K562 (cell line): ENCODE measurements at regions not wholly inside any gene's neighbourhood (a gene's known extent, or its start where the extent isn't known, plus 50 kb on each side); places are given as distances from the start of the nearest gene placed in this dataset.

Experiments used
- ATAC-seq: fragments of 200-7000 bp; cut with Tn5 transposase; 3 replicates; pipeline ENCODE4 v1.9.1; 2020; ENCODE audit warnings: moderate library complexity
- BruUV-seq: library from RNA; stranded (reverse); fragments of 400-500 nt; replicated peaks from 2 replicates; lab custom pipeline; 2021; lab: Mats Ljungman, UMichigan
- CTCF ChIA-PET: fragments of 300-600 bp; formaldehyde crosslinking; extraction: SDS; loops from one replicate; lab custom pipeline; 2021; ENCODE audit warnings: low intra/inter-chr PET ratio; lab: Yijun Ruan, JAX
- POLR2A ChIA-PET: fragments of 300-600, 350-650 bp; sonication (Branson Sonifier 250); formaldehyde crosslinking; extraction: SDS; loops from one replicate; lab custom pipeline; 2021; ENCODE audit warnings: antibody characterized with exemption, inconsistent platforms; lab: Yijun Ruan, JAX
- DNase-seq, 4 experiments: peaks; one replicate each; pipeline versions ENCODE4 v3.0.0 to v3.0.0-alpha.2; 2011 to 2018; ENCODE audit warnings: low spot score in 3 of 4, mixed read lengths in 3 of 4; ENCODE audit errors: extremely low read depth in 1 of 4
- FAIRE-seq: peaks from 2 replicates; lab custom pipeline; 2011; peaks lifted over from hg19 to GRCh38; lab: Jason Lieb, UNC
- H2AFZ ChIP-seq: 2 replicates; pipeline ENCODE4 v1.6.0; 2011; ENCODE audit warnings: low read depth, low read length, control low read depth, inconsistent platforms
- H3K27ac ChIP-seq: fragments of 200-600 bp; 3 replicates; pipeline ENCODE4 v1.8.0; 2011; ENCODE audit warnings: low read depth, mild to moderate bottlenecking, control low read depth, inconsistent platforms, low read length, moderate library complexity, mixed read lengths; ENCODE audit errors: extremely low read depth
- H3K27me3 ChIP-seq, 2 experiments: fragments of 300-600 bp in 1 of 2; 2 replicates in 1 of 2; 3 replicates in 1 of 2; pipeline versions ENCODE4 v1.6.0 to v1.8.0; 2011; ENCODE audit warnings: inconsistent platforms in 2 of 2, low read length in 2 of 2, mild to moderate bottlenecking in 1 of 2, mixed read lengths in 1 of 2, moderate library complexity in 1 of 2; ENCODE audit not compliant: control insufficient read depth in 2 of 2, insufficient read depth in 2 of 2
- H3K36me3 ChIP-seq: fragments of 300-600 bp; 3 replicates; pipeline ENCODE4 v1.8.0; 2011; ENCODE audit warnings: mild to moderate bottlenecking, low read length, inconsistent platforms; ENCODE audit not compliant: control insufficient read depth, insufficient read depth
- H3K4me1 ChIP-seq, 2 experiments: fragments of 200-600 bp in 1 of 2; replicated peaks in 1 of 2; 2 replicates in 1 of 2; 3 replicates in 1 of 2; pipeline versions ENCODE4 v1.5.1 to v1.8.0; 2011; ENCODE audit warnings: inconsistent platforms in 2 of 2, low read length in 2 of 2, mild to moderate bottlenecking in 1 of 2, mixed read lengths in 1 of 2, moderate library complexity in 1 of 2; ENCODE audit not compliant: control insufficient read depth in 2 of 2, insufficient read depth in 2 of 2
- H3K4me2 ChIP-seq: 2 replicates; pipeline ENCODE4 v1.6.1; 2011; ENCODE audit warnings: low read length, control low read depth, inconsistent platforms, mixed read lengths; ENCODE audit not compliant: insufficient read depth
- H3K4me3 ChIP-seq: fragments of 200-600 bp; sonication (generic), shearing (Covaris generic); 2 replicates; pipeline ENCODE4 v1.5.1; 2016; ENCODE audit warnings: control low read depth, inconsistent platforms
- H3K79me2 ChIP-seq: fragments of 200-600 bp; 3 replicates; pipeline ENCODE4 v1.8.0; 2011; ENCODE audit warnings: low read length, inconsistent platforms; ENCODE audit not compliant: control insufficient read depth, insufficient read depth
- H3K9ac ChIP-seq, 2 experiments: 2 replicates each; pipeline versions ENCODE4 v1.6.0 to v1.6.1; 2011; ENCODE audit warnings: low read depth in 2 of 2, low read length in 2 of 2, control low read depth in 1 of 2, inconsistent platforms in 1 of 2, mild to moderate bottlenecking in 1 of 2, mixed read lengths in 1 of 2; ENCODE audit not compliant: insufficient read depth in 1 of 2
- H3K9me1 ChIP-seq: one replicate; pipeline ENCODE4 v1.6.0; 2011; ENCODE audit warnings: inconsistent platforms, mild to moderate bottlenecking, low read length, moderate library complexity; ENCODE audit not compliant: control insufficient read depth, insufficient read depth
- H3K9me3 ChIP-seq: replicated peaks from 2 replicates; pipeline ENCODE4 v1.5.1; 2011; ENCODE audit warnings: low read depth, low read length, inconsistent platforms; ENCODE audit not compliant: control insufficient read depth, insufficient read depth
- H4K20me1 ChIP-seq: replicated peaks from 2 replicates; pipeline ENCODE4 v1.6.1; 2011; ENCODE audit warnings: low read length, inconsistent platforms, mixed read lengths; ENCODE audit not compliant: control insufficient read depth, insufficient read depth
- ASH1L ChIP-seq: fragments of 450-650 bp; IDR thresholded peaks from 2 replicates; pipeline ENCODE4 v1.6.1; 2018; ENCODE audit warnings: borderline replicate concordance, mild to moderate bottlenecking, low read depth; ENCODE audit not compliant: partially characterized antibody
- ILF3 ChIP-seq: fragments of 450-650 bp; IDR thresholded peaks from 2 replicates; pipeline ENCODE4 v1.6.1; 2018; ENCODE audit warnings: antibody characterized with exemption, mild to moderate bottlenecking, moderate library complexity, borderline replicate concordance
- ZKSCAN1 ChIP-seq: fragments of 150-350 bp; IDR thresholded peaks from 2 replicates; pipeline ENCODE4 v1.6.1; 2016; ENCODE audit warnings: low read depth, low read length
- ZNF232 ChIP-seq: sonication (generic); formaldehyde crosslinking; IDR thresholded peaks from 2 replicates; pipeline ENCODE4 v1.8.0; 2022; ENCODE audit warnings: mild to moderate bottlenecking, missing genetic modification reagents
- ZNF785 ChIP-seq: fragments of 250-450 bp; sonication (Bioruptor Pico); IDR thresholded peaks from 2 replicates; pipeline ENCODE4 v1.4.0; 2020; ENCODE audit warnings: mild to moderate bottlenecking
- WGBS: fragments of 100-300 bp; shearing (Covaris generic); methylation state at CpG from one replicate; pipeline ENCODE4 v1.1.6; 2016; ENCODE audit warnings: low coverage, mixed read lengths; ENCODE audit not compliant: insufficient coverage; ENCODE audit errors: missing lambda C conversion rate; 5-methylcytosine and 5-hydroxymethylcytosine counted together
- in situ Hi-C: fragments of 300-500 bp; cut with MboI; formaldehyde crosslinking; loops from 4 replicates; pipeline ENCODE4 v1.15.0; 2018; ENCODE audit warnings: inconsistent platforms, mixed read lengths
- intact Hi-C: fragments of 100-400 bp; cut with micrococcal nuclease; formaldehyde crosslinking; loops from 2 replicates; pipeline ENCODE4 v1.14.2; 2022
- TF ChIP-seq, protein P1 (sequence below): sonication (generic); formaldehyde crosslinking; IDR thresholded peaks from 2 replicates; pipeline ENCODE4 v1.8.1; 2023; ENCODE audit warnings: mild to moderate bottlenecking, missing genetic modification reagents, moderate library complexity

DNA sequence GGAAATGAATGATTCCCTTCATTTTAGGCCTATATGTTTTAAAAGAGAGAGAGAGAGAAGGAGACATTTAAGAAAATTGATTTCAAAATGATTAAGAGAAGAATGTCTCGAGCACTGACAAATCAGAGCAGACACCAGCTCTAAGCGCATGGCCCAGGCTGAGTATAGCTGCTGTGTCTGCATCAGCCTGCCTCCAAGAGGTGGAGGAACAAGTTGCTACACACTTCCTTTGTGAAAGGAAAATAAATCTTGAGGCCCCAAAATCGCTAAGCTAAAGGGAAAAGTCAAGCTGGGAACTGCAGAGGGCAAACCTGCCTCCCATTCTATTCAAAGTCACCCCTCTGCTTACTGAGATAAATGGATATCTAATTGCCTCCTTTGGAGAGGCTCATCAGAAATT, 728.7 kb upstream of the TMEM132C start (continued):
- TF ChIP-seq, protein P1, sequence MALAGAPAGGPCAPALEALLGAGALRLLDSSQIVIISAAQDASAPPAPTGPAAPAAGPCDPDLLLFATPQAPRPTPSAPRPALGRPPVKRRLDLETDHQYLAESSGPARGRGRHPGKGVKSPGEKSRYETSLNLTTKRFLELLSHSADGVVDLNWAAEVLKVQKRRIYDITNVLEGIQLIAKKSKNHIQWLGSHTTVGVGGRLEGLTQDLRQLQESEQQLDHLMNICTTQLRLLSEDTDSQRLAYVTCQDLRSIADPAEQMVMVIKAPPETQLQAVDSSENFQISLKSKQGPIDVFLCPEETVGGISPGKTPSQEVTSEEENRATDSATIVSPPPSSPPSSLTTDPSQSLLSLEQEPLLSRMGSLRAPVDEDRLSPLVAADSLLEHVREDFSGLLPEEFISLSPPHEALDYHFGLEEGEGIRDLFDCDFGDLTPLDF (CRISPR knock-in tag) = no peak
- no peak for TF ChIP-seq ZNF785 (CRISPR knock-in tag)
- no peak for TF ChIP-seq ILF3

DNA sequence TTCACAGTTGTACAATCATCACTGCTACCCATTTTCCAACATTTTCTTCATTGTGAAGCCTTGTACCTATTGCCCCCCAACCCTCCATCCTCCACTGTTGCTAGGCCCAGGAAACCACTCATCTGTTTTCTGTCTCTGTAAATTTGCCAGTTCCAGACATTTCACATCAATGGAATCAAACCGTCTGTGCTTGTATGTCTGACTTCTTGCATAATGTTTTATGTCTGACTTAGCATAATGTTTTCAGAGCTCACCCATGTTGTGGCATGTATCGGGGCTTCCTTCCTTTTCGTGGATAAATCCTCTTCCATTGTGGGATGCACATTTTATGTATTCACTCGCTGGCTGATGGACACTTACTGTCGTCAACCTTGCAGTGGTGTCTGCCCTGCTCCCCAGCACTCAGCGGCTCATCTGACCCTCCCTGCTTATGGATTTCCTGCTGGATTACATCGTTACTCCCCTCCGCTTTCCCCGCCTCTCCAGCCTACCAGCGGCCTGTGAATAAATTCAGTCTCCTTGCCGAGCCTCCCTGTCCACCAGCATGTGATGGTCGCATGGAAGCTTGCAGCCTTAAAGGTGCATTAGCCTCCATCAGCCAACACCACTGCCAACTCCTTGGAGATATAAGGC, 727.6 kb upstream of the TMEM132C start:
- POLR2A ChIA-PET = no interaction called here
- ATAC-seq = no peak
- no TSS peak for BruUV-seq

More for the DNA sequence above, 727.6 kb upstream of the TMEM132C start:
- in situ Hi-C loops (no loop called here), intact Hi-C loops (no loop called here)
- TF ChIP-seq ZKSCAN1 = no peak
- TF ChIP-seq ZNF232 (CRISPR knock-in tag) = no peak
- TF ChIP-seq ASH1L = no peak
- 1% methylated on average over 12 of the region's 12 CpGs for WGBS
- no peaks in the 10 kb centered on the region for H3K9me3 ChIP-seq
- no peaks in the 10 kb centered on the region for H4K20me1 ChIP-seq
- no peaks in the 10 kb centered on the region for H3K36me3 ChIP-seq
- H3K4me1 ChIP-seq = no peaks in the 10 kb centered on the region
- no peaks in the 10 kb centered on the region for H3K27me3 ChIP-seq
- no peak overlapping the region for H3K4me2 ChIP-seq
- CTCF ChIA-PET = no interaction called here
- H3K4me3 ChIP-seq = no peak overlapping the region
- no peaks in the 10 kb centered on the region for H3K9me1 ChIP-seq
- H2AFZ ChIP-seq = no peak overlapping the region
- FAIRE-seq (no peak), DNase-seq (no peak)
- no peak overlapping the region for H3K9ac ChIP-seq
- H3K79me2 ChIP-seq = no peaks in the 10 kb centered on the region
- H3K27ac ChIP-seq = no peak overlapping the region
